ENCODE measurements at regions not wholly inside any gene's neighbourhood (a gene's known extent, or its start where the extent isn't known, plus 50 kb on each side); places are given as distances from the start of the nearest gene placed in this dataset.

DNA sequence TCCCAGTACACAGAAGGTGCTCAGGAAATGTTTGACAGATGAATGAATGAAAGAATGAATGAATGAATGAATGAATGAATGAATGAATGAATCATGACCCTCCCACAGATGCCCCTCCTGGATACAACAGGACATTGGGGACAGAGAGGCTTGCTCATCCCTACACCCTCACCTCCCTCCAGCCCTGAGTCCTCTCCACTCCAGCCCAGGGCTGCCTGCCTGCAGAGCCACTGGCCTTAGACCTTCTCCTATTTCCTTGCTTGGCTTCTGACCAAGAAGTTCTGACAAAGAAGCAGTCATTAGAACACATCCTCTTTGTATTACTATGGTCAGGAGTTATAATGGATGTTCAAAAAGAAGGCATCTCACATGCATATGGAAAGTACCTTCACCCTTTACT lies 240.7 kb upstream of the DAPK1 start:
- H3K4me3 ChIP-seq (ENCODE audit: low read depth in 1 of 2, low read length in 2 of 2), result no peak overlapping the region
- no peaks in the 10 kb centered on the region for H3K4me1 ChIP-seq (ENCODE audit: control insufficient read depth in 1 of 2, insufficient read depth in 2 of 2, low read length in 2 of 2)
- no peaks in the 10 kb centered on the region for H3K27me3 ChIP-seq (ENCODE audit: low read depth, low read length)
- H3K27ac ChIP-seq (ENCODE audit: low read length), result no peak overlapping the region
- H3K9me3 ChIP-seq (ENCODE audit: control insufficient read depth in 1 of 2, low read length in 2 of 2), result no peaks in the 10 kb centered on the region
- no peaks in the 10 kb centered on the region for H3K36me3 ChIP-seq (ENCODE audit: control insufficient read depth in 1 of 2, insufficient read depth in 2 of 2, low read length in 2 of 2)

GRCh38 chr9:87259543-87260518 lies 237.8 kb upstream of the DAPK1 start:
- H3K4me3 ChIP-seq (ENCODE audit: low read depth in 1 of 2, low read length in 2 of 2), result no peak overlapping the region
- no peaks in the 10 kb centered on the region for H3K4me1 ChIP-seq (ENCODE audit: control insufficient read depth in 1 of 2, insufficient read depth in 2 of 2, low read length in 2 of 2)
- no peaks in the 10 kb centered on the region for H3K27me3 ChIP-seq (ENCODE audit: low read depth, low read length)
- H3K9me3 ChIP-seq (ENCODE audit: control insufficient read depth in 1 of 2, low read length in 2 of 2), result no peaks in the 10 kb centered on the region
- no peaks in the 10 kb centered on the region for H3K36me3 ChIP-seq (ENCODE audit: control insufficient read depth in 1 of 2, insufficient read depth in 2 of 2, low read length in 2 of 2)
- H3K27ac ChIP-seq (ENCODE audit: low read length), result no peak overlapping the region

DNA sequence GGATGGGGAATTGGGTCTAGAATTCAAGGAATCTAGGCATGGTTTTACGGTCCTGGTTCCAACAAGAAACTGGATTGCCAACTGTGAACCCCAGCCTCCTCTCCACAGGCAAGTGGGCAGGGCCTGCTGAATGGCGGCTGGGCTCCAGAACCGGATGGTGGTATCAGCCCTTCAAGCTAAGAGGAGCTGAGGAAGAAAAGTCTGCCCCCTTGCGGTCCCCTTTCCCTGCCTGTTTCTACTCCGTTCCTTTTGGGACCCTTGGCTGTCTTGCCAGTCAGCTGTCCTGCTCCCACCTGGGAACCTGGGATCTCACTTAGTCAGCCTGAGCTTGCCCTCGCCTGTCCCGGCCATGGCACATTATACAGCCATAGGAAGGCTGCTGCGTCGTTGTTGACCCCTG lies 234.4 kb upstream of the DAPK1 start:
- Histone ChIP-seq H3K4me1 (ENCODE audit: control insufficient read depth in 1 of 2, insufficient read depth in 2 of 2, low read length in 2 of 2) (no peaks in the 10 kb centered on the region), H3K36me3 (ENCODE audit: control insufficient read depth in 1 of 2, insufficient read depth in 2 of 2, low read length in 2 of 2) (no peaks in the 10 kb centered on the region), H3K4me3 (ENCODE audit: low read depth in 1 of 2, low read length in 2 of 2) (no peak overlapping the region), H3K9me3 (ENCODE audit: control insufficient read depth in 1 of 2, low read length in 2 of 2) (peaks cover 0 to 2% of the 10 kb centered on the region in 2 donors), H3K27me3 (ENCODE audit: low read depth, low read length) (no peaks in the 10 kb centered on the region), H3K27ac (ENCODE audit: low read length) (no peak overlapping the region)

GRCh38 chr9:87266697-87267096 lies 231.0 kb upstream of the DAPK1 start:
- Histone ChIP-seq H3K4me3 (ENCODE audit: low read depth in 1 of 2, low read length in 2 of 2) (no peak overlapping the region), H3K9me3 (ENCODE audit: control insufficient read depth in 1 of 2, low read length in 2 of 2) (peaks cover 0 to 2% of the 10 kb centered on the region in 2 donors), H3K36me3 (ENCODE audit: control insufficient read depth in 1 of 2, insufficient read depth in 2 of 2, low read length in 2 of 2) (no peaks in the 10 kb centered on the region), H3K4me1 (ENCODE audit: control insufficient read depth in 1 of 2, insufficient read depth in 2 of 2, low read length in 2 of 2) (peaks cover 0 to 6% of the 10 kb centered on the region in 2 donors), H3K27me3 (ENCODE audit: low read depth, low read length) (no peaks in the 10 kb centered on the region), H3K27ac (ENCODE audit: low read length) (no peak overlapping the region)

DNA sequence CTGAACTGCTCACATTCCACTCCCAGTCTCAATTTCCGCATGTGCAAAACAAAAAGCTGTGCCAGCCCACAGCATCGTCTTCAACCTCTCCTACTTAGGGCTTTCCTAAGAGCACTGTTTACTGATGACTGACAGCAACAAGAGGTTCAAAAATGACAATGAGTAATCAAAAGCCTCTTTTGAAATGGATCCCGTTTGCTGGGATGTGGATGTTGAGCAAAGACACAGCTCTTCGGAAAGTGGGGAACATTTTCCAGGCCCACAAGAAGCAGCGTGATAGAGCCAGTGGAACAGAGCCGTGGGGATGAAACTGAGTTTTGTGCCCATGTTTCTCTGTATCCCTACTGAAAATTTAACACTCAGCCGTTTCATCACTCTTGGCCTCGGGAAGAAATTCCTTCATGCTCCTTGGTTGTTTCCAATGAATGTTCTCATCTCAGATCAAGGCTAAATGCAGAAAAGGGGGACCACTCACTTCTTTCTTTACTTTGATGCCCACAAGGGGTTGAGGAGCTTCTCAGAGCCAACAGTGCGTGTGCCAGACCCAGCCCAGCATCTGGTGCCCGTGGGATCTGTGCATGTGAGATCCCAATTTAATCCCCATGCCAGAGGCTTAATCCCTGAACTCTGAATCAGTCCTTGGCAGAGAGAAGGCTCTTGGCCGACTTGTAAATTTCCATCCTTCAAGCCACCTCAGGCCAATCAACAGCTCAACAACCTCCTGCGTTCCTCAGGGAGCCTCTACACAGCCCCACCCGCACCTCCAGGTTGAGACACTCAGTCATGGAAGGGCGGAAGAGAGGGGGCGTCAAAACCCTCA lies 230.2 kb upstream of the DAPK1 start:
- Histone ChIP-seq H3K4me3 (ENCODE audit: low read depth in 1 of 2, low read length in 2 of 2) (no peak overlapping the region), H3K27ac (ENCODE audit: low read length) (no peak overlapping the region)

DNA sequence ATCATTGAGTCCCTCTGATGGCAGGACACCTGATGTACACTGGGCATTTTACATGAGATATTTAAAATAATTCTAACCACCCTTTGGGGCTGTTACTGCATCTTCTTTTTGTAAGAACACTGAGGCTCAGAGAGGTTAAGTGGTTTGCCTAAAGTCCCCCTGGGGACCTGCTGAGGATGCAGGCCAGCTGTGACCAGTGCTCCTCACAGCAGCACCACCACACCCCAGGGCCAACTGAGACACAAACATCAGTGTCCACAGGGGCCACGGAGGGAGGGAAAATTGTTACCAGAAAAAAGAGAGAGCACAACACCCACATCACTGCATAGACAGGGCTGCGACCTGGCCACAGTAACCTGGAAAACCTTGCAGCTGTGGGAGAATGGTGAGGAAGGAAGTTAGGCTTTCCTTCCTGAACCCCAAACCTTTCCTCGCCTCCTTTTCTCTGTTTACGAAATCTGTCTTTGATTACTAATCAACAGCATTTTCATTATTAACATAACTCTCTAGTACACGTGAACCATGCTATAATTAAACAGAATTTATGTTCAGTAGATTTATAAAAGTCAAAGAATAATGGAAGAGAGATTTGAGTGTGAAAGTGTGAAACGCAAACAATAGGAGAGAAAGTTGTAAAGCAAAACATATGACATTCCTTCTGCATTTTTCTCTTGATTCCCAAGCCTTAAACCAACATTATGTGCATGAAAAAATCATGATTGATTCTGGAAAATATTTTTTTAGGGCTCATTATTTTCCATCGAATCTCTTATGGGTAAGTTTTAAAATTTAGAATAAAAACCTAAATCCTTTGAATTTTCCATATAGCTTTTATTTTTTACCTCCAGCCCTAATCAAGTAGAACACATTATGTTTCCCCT lies 228.1 kb upstream of the DAPK1 start:
- peaks cover 0 to 2% of the 10 kb centered on the region in 2 donors for H3K9me3 ChIP-seq (ENCODE audit: control insufficient read depth in 1 of 2, low read length in 2 of 2)
- no peak overlapping the region for H3K4me3 ChIP-seq (ENCODE audit: low read depth in 1 of 2, low read length in 2 of 2)
- no peak overlapping the region for H3K27ac ChIP-seq (ENCODE audit: low read length)
- H3K36me3 ChIP-seq (ENCODE audit: control insufficient read depth in 1 of 2, insufficient read depth in 2 of 2, low read length in 2 of 2), result no peaks in the 10 kb centered on the region
- H3K4me1 ChIP-seq (ENCODE audit: control insufficient read depth in 1 of 2, insufficient read depth in 2 of 2, low read length in 2 of 2), result peaks cover 0 to 6% of the 10 kb centered on the region in 2 donors
- H3K27me3 ChIP-seq (ENCODE audit: low read depth, low read length), result no peaks in the 10 kb centered on the region

More for the DNA sequence above, 230.2 kb upstream of the DAPK1 start:
- no peaks in the 10 kb centered on the region for H3K27me3 ChIP-seq (ENCODE audit: low read depth, low read length)
- peaks cover 0 to 6% of the 10 kb centered on the region in 2 donors for H3K4me1 ChIP-seq (ENCODE audit: control insufficient read depth in 1 of 2, insufficient read depth in 2 of 2, low read length in 2 of 2)
- no peaks in the 10 kb centered on the region for H3K36me3 ChIP-seq (ENCODE audit: control insufficient read depth in 1 of 2, insufficient read depth in 2 of 2, low read length in 2 of 2)
- peaks cover 0 to 2% of the 10 kb centered on the region in 2 donors for H3K9me3 ChIP-seq (ENCODE audit: control insufficient read depth in 1 of 2, low read length in 2 of 2)

DNA sequence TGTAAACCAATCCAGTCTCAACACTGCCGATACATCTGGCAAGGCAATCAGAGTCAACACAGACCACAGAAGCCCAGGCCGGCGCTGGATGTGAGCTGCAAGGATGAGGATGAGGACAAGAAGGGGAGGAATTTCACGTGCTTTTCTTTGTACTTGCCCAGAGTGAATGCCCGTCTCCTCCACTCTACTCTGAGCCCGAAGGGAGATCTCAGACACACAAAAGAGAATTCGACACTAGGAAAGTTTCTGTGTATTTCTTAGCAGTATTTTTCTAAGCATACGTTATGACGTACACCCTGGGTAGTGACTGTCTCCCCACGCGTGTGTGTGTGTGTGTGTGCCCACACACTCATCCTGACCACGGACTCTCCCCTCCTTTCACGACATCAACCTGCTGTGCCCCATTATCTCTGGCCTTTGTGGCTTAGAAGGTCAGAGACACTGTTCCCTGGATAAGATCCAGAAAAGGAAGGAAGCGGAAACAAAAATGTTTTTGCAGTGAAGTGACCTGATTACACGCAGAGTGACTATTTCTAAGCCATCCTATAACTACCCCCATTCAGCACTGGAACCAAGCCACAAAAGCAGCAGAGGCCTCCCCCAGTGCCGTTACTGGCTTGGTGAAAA lies 227.3 kb upstream of the DAPK1 start:
- Histone ChIP-seq H3K36me3 (ENCODE audit: control insufficient read depth in 1 of 2, insufficient read depth in 2 of 2, low read length in 2 of 2) (no peaks in the 10 kb centered on the region), H3K4me1 (ENCODE audit: control insufficient read depth in 1 of 2, insufficient read depth in 2 of 2, low read length in 2 of 2) (peaks cover 0 to 6% of the 10 kb centered on the region in 2 donors), H3K4me3 (ENCODE audit: low read depth in 1 of 2, low read length in 2 of 2) (no peak overlapping the region), H3K9me3 (ENCODE audit: control insufficient read depth in 1 of 2, low read length in 2 of 2) (peaks cover 0 to 2% of the 10 kb centered on the region in 2 donors), H3K27ac (ENCODE audit: low read length) (no peak overlapping the region), H3K27me3 (ENCODE audit: low read depth, low read length) (no peaks in the 10 kb centered on the region)

GRCh38 chr9:87270848-87271234 lies 226.8 kb upstream of the DAPK1 start:
- Histone ChIP-seq H3K9me3 (ENCODE audit: control insufficient read depth in 1 of 2, low read length in 2 of 2) (peaks cover 0 to 2% of the 10 kb centered on the region in 2 donors), H3K27ac (ENCODE audit: low read length) (no peak overlapping the region), H3K36me3 (ENCODE audit: control insufficient read depth in 1 of 2, insufficient read depth in 2 of 2, low read length in 2 of 2) (no peaks in the 10 kb centered on the region), H3K4me3 (ENCODE audit: low read depth in 1 of 2, low read length in 2 of 2) (no peak overlapping the region), H3K27me3 (ENCODE audit: low read depth, low read length) (no peaks in the 10 kb centered on the region), H3K4me1 (ENCODE audit: control insufficient read depth in 1 of 2, insufficient read depth in 2 of 2, low read length in 2 of 2) (peaks cover 0 to 6% of the 10 kb centered on the region in 2 donors)

GRCh38 chr9:87271696-87272477 lies 225.8 kb upstream of the DAPK1 start:
- peaks cover 0 to 6% of the 10 kb centered on the region in 2 donors for H3K4me1 ChIP-seq (ENCODE audit: control insufficient read depth in 1 of 2, insufficient read depth in 2 of 2, low read length in 2 of 2)
- no peaks in the 10 kb centered on the region for H3K36me3 ChIP-seq (ENCODE audit: control insufficient read depth in 1 of 2, insufficient read depth in 2 of 2, low read length in 2 of 2)
- no peaks in the 10 kb centered on the region for H3K27me3 ChIP-seq (ENCODE audit: low read depth, low read length)
- no peaks in the 10 kb centered on the region for H3K9me3 ChIP-seq (ENCODE audit: control insufficient read depth in 1 of 2, low read length in 2 of 2)
- no peak overlapping the region for H3K4me3 ChIP-seq (ENCODE audit: low read depth in 1 of 2, low read length in 2 of 2)
- no peak overlapping the region for H3K27ac ChIP-seq (ENCODE audit: low read length)

All from muscle layer of duodenum (tissue), 2 donors.